HUES64 (cell line): ENCODE measurements at regions not wholly inside any gene's neighbourhood (a gene's known extent, or its start where the extent isn't known, plus 50 kb on each side); places are given as distances from the start of the nearest gene placed in this dataset.

Experiments
- H3K27ac ChIP-seq: 2 replicates; pipeline ENCODE4 v1.7.0; 2013; ENCODE audit warnings: low read depth, low read length, inconsistent platforms
- H3K27me3 ChIP-seq: 2 replicates; pipeline ENCODE4 v1.6.1; 2013; ENCODE audit warnings: mild to moderate bottlenecking, low read length; ENCODE audit not compliant: insufficient read depth
- H3K36me3 ChIP-seq: 2 replicates; pipeline ENCODE4 v1.6.1; 2013; ENCODE audit warnings: mild to moderate bottlenecking, low read length; ENCODE audit not compliant: insufficient read depth
- H3K4me1 ChIP-seq: 2 replicates; pipeline ENCODE4 v1.6.1; 2013; ENCODE audit warnings: mild to moderate bottlenecking, low read length, moderate library complexity; ENCODE audit not compliant: insufficient read depth
- H3K4me3 ChIP-seq: 2 replicates; pipeline ENCODE4 v1.5.1; 2013; ENCODE audit warnings: mild to moderate bottlenecking, low read length, moderate library complexity
- H3K9ac ChIP-seq: 2 replicates; pipeline ENCODE4 v1.6.1; 2013; ENCODE audit warnings: mild to moderate bottlenecking, low read depth, low read length
- H3K9me3 ChIP-seq: 2 replicates; pipeline ENCODE4 v1.6.1; 2013; ENCODE audit warnings: low read depth, low read length; ENCODE audit not compliant: insufficient read depth
- WGBS: fragments of 150-250, 120-280 bp; methylation state at CpG from one replicate; pipeline ENCODE4 v1.1.7; 2013; ENCODE audit warnings: missing lambda C conversion rate; 5-methylcytosine and 5-hydroxymethylcytosine counted together

GRCh38 chr5:107772418-107773310 is 101.9 kb upstream of the EFNA5 start:
- H3K9me3 ChIP-seq, result no peaks in the 10 kb centered on the region
- 60% methylated on average over 11 of the region's 11 CpGs for WGBS

GRCh38 chr5:107771926-107772325 is 101.2 kb upstream of the EFNA5 start:
- H3K9ac ChIP-seq, result no peak overlapping the region
- H3K27ac ChIP-seq, result no peak overlapping the region
- no peaks in the 10 kb centered on the region for H3K27me3 ChIP-seq
- no peaks in the 10 kb centered on the region for H3K9me3 ChIP-seq
- no peaks in the 10 kb centered on the region for H3K36me3 ChIP-seq
- peaks cover 49% of the 10 kb centered on the region for H3K4me1 ChIP-seq
- H3K4me3 ChIP-seq, result no peak overlapping the region

More at GRCh38 chr5:107772418-107773310, 101.9 kb upstream of the EFNA5 start:
- Histone ChIP-seq H3K27me3 (no peaks in the 10 kb centered on the region), H3K4me3 (no peak overlapping the region), H3K4me1 (peaks cover 56% of the 10 kb centered on the region), H3K9ac (no peak overlapping the region), H3K36me3 (no peaks in the 10 kb centered on the region), H3K27ac (no peak overlapping the region)

GRCh38 chr5:107770051-107770450 is 99.3 kb upstream of the EFNA5 start:
- Histone ChIP-seq H3K9me3 (no peaks in the 10 kb centered on the region), H3K36me3 (no peaks in the 10 kb centered on the region), H3K4me1 (peaks cover 43% of the 10 kb centered on the region), H3K27ac (no peak overlapping the region), H3K9ac (no peak overlapping the region), H3K27me3 (no peaks in the 10 kb centered on the region), H3K4me3 (no peak overlapping the region)
- WGBS, result 85% methylated on average over 6 of the region's 7 CpGs

GRCh38 chr5:107769519-107769918 is 98.8 kb upstream of the EFNA5 start:
- Histone ChIP-seq H3K36me3 (no peaks in the 10 kb centered on the region), H3K27me3 (no peaks in the 10 kb centered on the region), H3K27ac (no peak overlapping the region), H3K4me3 (no peak overlapping the region), H3K4me1 (peaks cover 38% of the 10 kb centered on the region), H3K9ac (no peak overlapping the region), H3K9me3 (no peaks in the 10 kb centered on the region)
- WGBS, result 87% methylated on average over 5 of the region's 5 CpGs

GRCh38 chr5:107766972-107767371 is 96.2 kb upstream of the EFNA5 start:
- Histone ChIP-seq H3K27me3 (no peaks in the 10 kb centered on the region), H3K4me3 (no peak overlapping the region), H3K9me3 (no peaks in the 10 kb centered on the region), H3K9ac (no peak overlapping the region), H3K27ac (no peak overlapping the region), H3K4me1 (peaks cover 14% of the 10 kb centered on the region), H3K36me3 (no peaks in the 10 kb centered on the region)
- WGBS, result 98% methylated on average over 3 of the region's 3 CpGs

GRCh38 chr5:107766439-107766838 is 95.7 kb upstream of the EFNA5 start:
- H3K27ac ChIP-seq, result no peak overlapping the region
- H3K4me3 ChIP-seq, result no peak overlapping the region
- peaks cover 10% of the 10 kb centered on the region for H3K4me1 ChIP-seq
- no peak overlapping the region for H3K9ac ChIP-seq
- 67% methylated on average over 5 of the region's 5 CpGs for WGBS
- no peaks in the 10 kb centered on the region for H3K36me3 ChIP-seq
- H3K27me3 ChIP-seq, result no peaks in the 10 kb centered on the region
- H3K9me3 ChIP-seq, result no peaks in the 10 kb centered on the region

- WGBS, result 86% methylated on average over 3 of the region's 3 CpGs
- Histone ChIP-seq H3K9ac (no peak overlapping the region), H3K9me3 (no peaks in the 10 kb centered on the region), H3K4me3 (no peak overlapping the region), H3K27me3 (no peaks in the 10 kb centered on the region), H3K4me1 (peaks cover 10% of the 10 kb centered on the region), H3K36me3 (no peaks in the 10 kb centered on the region), H3K27ac (no peak overlapping the region)
Observed at GRCh38 chr5:107765805-107766063, 95.0 kb upstream of the EFNA5 start.

- Histone ChIP-seq H3K9me3 (no peaks in the 10 kb centered on the region), H3K9ac (no peak overlapping the region), H3K27me3 (no peaks in the 10 kb centered on the region), H3K27ac (no peak overlapping the region), H3K4me3 (no peak overlapping the region), H3K4me1 (peaks cover 10% of the 10 kb centered on the region), H3K36me3 (no peaks in the 10 kb centered on the region)
- 96% methylated on average over 8 of the region's 9 CpGs for WGBS
Observed at GRCh38 chr5:107764976-107765804, 94.5 kb upstream of the EFNA5 start.

GRCh38 chr5:107764282-107764681 is 93.5 kb upstream of the EFNA5 start:
- Histone ChIP-seq H3K27ac (no peak overlapping the region), H3K36me3 (no peaks in the 10 kb centered on the region)

GRCh38 chr5:107753427-107753826 is 82.7 kb upstream of the EFNA5 start:
- Histone ChIP-seq H3K4me3 (no peak overlapping the region), H3K36me3 (no peaks in the 10 kb centered on the region), H3K27ac (no peak overlapping the region), H3K27me3 (no peaks in the 10 kb centered on the region), H3K9ac (no peak overlapping the region), H3K9me3 (no peaks in the 10 kb centered on the region), H3K4me1 (no peaks in the 10 kb centered on the region)
- 91% methylated on average over 4 of the region's 4 CpGs for WGBS

More at GRCh38 chr5:107764282-107764681, 93.5 kb upstream of the EFNA5 start:
- Histone ChIP-seq H3K4me1 (peaks cover under 1% of the 10 kb centered on the region), H3K4me3 (no peak overlapping the region), H3K27me3 (no peaks in the 10 kb centered on the region), H3K9ac (no peak overlapping the region), H3K9me3 (no peaks in the 10 kb centered on the region)
- WGBS, result 98% methylated on average over 4 of the region's 5 CpGs
